ENCODE measurements at regions not wholly inside any gene's neighbourhood (a gene's known extent, or its start where the extent isn't known, plus 50 kb on each side); places are given as distances from the start of the nearest gene placed in this dataset.
"Not testable (repeated sequence)": the region's sequence is repeated elsewhere in the genome, so short reads cannot be mapped to it uniquely, and the experiment has no call there.

DNA sequence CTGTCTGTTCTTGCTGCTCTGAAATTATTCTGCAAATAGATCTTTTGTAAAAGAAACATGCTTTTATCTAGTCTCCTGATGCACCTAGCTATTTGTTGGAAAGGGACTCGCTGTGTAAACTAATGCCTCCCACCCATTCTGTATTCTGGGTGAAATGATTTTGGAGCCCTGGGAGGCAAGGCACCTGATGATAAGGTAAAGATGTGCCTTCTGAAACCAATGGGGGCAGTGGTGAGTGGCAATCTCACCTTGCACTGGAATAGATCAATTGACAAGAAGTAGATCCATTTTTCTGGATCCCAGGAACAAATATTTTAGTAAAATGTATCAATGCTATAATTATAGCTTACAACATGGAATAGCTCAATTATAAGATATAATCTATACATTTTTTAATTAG is 170.5 kb upstream of the SPATA31A3 start:
- TF ChIP-seq, protein P1, sequence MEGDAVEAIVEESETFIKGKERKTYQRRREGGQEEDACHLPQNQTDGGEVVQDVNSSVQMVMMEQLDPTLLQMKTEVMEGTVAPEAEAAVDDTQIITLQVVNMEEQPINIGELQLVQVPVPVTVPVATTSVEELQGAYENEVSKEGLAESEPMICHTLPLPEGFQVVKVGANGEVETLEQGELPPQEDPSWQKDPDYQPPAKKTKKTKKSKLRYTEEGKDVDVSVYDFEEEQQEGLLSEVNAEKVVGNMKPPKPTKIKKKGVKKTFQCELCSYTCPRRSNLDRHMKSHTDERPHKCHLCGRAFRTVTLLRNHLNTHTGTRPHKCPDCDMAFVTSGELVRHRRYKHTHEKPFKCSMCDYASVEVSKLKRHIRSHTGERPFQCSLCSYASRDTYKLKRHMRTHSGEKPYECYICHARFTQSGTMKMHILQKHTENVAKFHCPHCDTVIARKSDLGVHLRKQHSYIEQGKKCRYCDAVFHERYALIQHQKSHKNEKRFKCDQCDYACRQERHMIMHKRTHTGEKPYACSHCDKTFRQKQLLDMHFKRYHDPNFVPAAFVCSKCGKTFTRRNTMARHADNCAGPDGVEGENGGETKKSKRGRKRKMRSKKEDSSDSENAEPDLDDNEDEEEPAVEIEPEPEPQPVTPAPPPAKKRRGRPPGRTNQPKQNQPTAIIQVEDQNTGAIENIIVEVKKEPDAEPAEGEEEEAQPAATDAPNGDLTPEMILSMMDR (IDR thresholded peaks at IDR 0.05): not testable (repeated sequence)
- TF ChIP-seq POLR2A (IDR thresholded peaks at IDR 0.05): not testable (repeated sequence)
